ENCODE measurements at regions not wholly inside any gene's neighbourhood (a gene's known extent, or its start where the extent isn't known, plus 50 kb on each side); places are given as distances from the start of the nearest gene placed in this dataset.

DNA sequence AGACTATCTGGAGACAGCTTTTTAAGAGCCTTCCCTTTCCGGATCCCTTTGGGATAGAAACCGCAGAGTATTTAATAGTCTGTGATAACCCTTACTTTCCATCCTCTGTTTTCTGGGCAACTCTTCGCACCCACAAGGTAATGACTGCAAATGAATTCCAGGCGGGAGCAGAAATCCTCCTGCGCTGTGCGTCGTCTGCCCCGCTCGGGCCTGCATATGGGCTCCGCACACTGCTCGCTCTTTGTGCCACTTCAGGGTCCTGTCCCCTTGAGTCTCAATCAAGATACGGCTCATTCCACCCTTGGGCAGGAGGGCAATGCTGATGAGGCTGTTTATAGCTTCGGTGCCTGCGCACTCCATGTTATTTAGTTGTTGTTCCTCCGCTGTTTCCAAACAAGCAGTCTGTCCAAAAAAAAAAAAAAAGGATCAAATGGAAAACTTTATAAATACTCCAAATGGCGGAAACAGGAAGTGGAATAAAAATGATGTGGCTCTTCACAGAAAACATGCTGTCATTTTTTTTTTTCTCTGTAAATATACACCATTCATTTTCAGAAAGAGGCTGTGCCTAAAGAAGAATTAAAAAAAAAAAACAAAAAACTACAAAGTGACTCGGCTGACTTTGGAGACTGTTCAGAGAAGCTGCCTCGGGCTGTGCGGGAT is 169.6 kb upstream of the GMDS start:
- TF ChIP-seq, protein P1, sequence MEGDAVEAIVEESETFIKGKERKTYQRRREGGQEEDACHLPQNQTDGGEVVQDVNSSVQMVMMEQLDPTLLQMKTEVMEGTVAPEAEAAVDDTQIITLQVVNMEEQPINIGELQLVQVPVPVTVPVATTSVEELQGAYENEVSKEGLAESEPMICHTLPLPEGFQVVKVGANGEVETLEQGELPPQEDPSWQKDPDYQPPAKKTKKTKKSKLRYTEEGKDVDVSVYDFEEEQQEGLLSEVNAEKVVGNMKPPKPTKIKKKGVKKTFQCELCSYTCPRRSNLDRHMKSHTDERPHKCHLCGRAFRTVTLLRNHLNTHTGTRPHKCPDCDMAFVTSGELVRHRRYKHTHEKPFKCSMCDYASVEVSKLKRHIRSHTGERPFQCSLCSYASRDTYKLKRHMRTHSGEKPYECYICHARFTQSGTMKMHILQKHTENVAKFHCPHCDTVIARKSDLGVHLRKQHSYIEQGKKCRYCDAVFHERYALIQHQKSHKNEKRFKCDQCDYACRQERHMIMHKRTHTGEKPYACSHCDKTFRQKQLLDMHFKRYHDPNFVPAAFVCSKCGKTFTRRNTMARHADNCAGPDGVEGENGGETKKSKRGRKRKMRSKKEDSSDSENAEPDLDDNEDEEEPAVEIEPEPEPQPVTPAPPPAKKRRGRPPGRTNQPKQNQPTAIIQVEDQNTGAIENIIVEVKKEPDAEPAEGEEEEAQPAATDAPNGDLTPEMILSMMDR (conservative IDR thresholded peaks at IDR 0.05; ENCODE audit: low read depth, low read length) = no peak
- TF ChIP-seq EZH2 (IDR thresholded peaks at IDR 0.05; ENCODE audit: low read length, unreplicated experiment) = no peak
- no peak for TF ChIP-seq EZH2phosphoT487 (IDR thresholded peaks at IDR 0.05; ENCODE audit: borderline replicate concordance, low read length)

All from PC-3 (cell line).